Adrenal gland (tissue), 9 donors: ENCODE measurements at regions not wholly inside any gene's neighbourhood (a gene's known extent, or its start where the extent isn't known, plus 50 kb on each side); places are given as distances from the start of the nearest gene placed in this dataset.

ENCODE experiments used
- DNase-seq, 7 donors: peaks; one replicate each; pipeline ENCODE4 v3.0.0-alpha.2; 2019 to 2020
- H3K27ac ChIP-seq, 5 donors: fragments of 200-600 bp; sonication (generic) in 4 of 5; 1 replicate in 3 of 5; 2 replicates in 2 of 5; pipeline versions ENCODE4 v1.5.1 to v1.8.0; 2016 to 2020; ENCODE audit warnings: mild to moderate bottlenecking in 1 of 5
- H3K27me3 ChIP-seq: fragments of 200-600 bp; 2 replicates; pipeline ENCODE4 v1.8.0; 2021
- H3K36me3 ChIP-seq, 2 donors: fragments of 200-600 bp; replicated peaks in 1 of 2; 1 replicate in 1 of 2; 2 replicates in 1 of 2; pipeline versions ENCODE4 v1.5.1 to v1.8.0; 2018 to 2022
- H3K4me1 ChIP-seq, 2 donors: fragments of 200-600 bp; replicated peaks in 1 of 2; 1 replicate in 1 of 2; 2 replicates in 1 of 2; pipeline versions ENCODE4 v1.5.1 to v1.8.0; 2018 to 2021
- H3K4me3 ChIP-seq, 4 donors: fragments of 200-600 bp; sonication (generic) in 3 of 4; one replicate each; pipeline ENCODE4 v1.5.1; 2016 to 2018
- H3K9me3 ChIP-seq, 3 donors: fragments of 200-600 bp; sonication (generic) in 1 of 3; replicated peaks in 1 of 3; 1 replicate in 2 of 3; 2 replicates in 1 of 3; pipeline versions ENCODE4 v1.5.1 to v1.8.0; 2016 to 2021
- CTCF ChIP-seq, 6 experiments: fragments of 450-650 bp in 4 of 6; fragments of 200-600 bp in 2 of 6; sonication (generic) in 1 of 6; IDR thresholded peaks; 1 replicate in 5 of 6; 2 replicates in 1 of 6; pipeline versions ENCODE4 v1.5.1 to v1.8.0; 2016 to 2021; ENCODE audit warnings: antibody characterized with exemption in 6 of 6, mild to moderate bottlenecking in 2 of 6, moderate library complexity in 1 of 6
- POLR2A ChIP-seq, 2 donors: fragments of 450-650 bp; IDR thresholded peaks; one replicate each; pipeline ENCODE4 v1.6.1; 2017; ENCODE audit warnings: antibody characterized with exemption in 2 of 2, mild to moderate bottlenecking in 2 of 2, moderate library complexity in 1 of 2
- WGBS, 4 donors: extraction: QIAGEN DNeasy Blood & Tissue Kit in 2 of 4; methylation state at CpG; one replicate each; pipeline versions ENCODE4 v1.1.5 to v1.1.7; 2013 to 2017; 5-methylcytosine and 5-hydroxymethylcytosine counted together
- intact Hi-C, 2 donors: fragments of 100-400 bp; cut with DNase I; formaldehyde crosslinking; loops; one replicate each; pipeline versions ENCODE4 v1.14.1 to v1.15.0; 2022 to 2023
- donor health status: healthy with polysubstance abuse.
- donor health status: Bipolar disorder and iron deficiency.
- donor health status: DM: yes; HTN: yes; CAD: no.
- donor health status: DM: no; HTN: no; CAD: no.
- donor health status: DM: no; HTN: no; CAD: no.

- Histone ChIP-seq H3K27me3 (peaks cover 20% of the 10 kb centered on the region), H3K4me3 (no peak overlapping the region), H3K36me3 (no peaks in the 10 kb centered on the region), H3K9me3 (no peaks in the 10 kb centered on the region), H3K27ac (no peak overlapping the region), H3K4me1 (no peaks in the 10 kb centered on the region)
- TF ChIP-seq POLR2A (IDR thresholded peaks at IDR 0.05) (no peak), CTCF (IDR thresholded peaks at IDR 0.05) (no peak)
- intact Hi-C loops: no loop called here
- no peak for DNase-seq
- 78 to 84% (median 79%) methylated on average over 8 of the region's 8 CpGs for WGBS, 4 donors
Measured at GRCh38 chr16:73608911-73609310, 561.0 kb upstream of the ZFHX3 start.

- intact Hi-C loops: no loop called here
- no peaks in the 10 kb centered on the region for H3K36me3 ChIP-seq
- 83 to 91% (median 88%) methylated on average over 5 of the region's 5 CpGs for WGBS, 4 donors
Measured at GRCh38 chr16:73605309-73605708, 557.4 kb upstream of the ZFHX3 start.

GRCh38 chr16:73601911-73602310, 554.0 kb upstream of the ZFHX3 start:
- H3K9me3 ChIP-seq: no peaks in the 10 kb centered on the region
- DNase-seq: no peak
- no peaks in the 10 kb centered on the region for H3K27me3 ChIP-seq
- intact Hi-C loops: no loop called here
- no peaks in the 10 kb centered on the region for H3K4me1 ChIP-seq
- no peaks in the 10 kb centered on the region for H3K36me3 ChIP-seq
- TF ChIP-seq POLR2A (IDR thresholded peaks at IDR 0.05): no peak
- TF ChIP-seq CTCF (IDR thresholded peaks at IDR 0.05): no peak
- WGBS, 4 donors: 67 to 81% (median 76%) methylated on average over 3 of the region's 3 CpGs
- H3K27ac ChIP-seq: no peak overlapping the region
- no peak overlapping the region for H3K4me3 ChIP-seq

More at GRCh38 chr16:73605309-73605708, 557.4 kb upstream of the ZFHX3 start:
- Histone ChIP-seq H3K4me3 (no peak overlapping the region), H3K4me1 (no peaks in the 10 kb centered on the region), H3K27ac (no peak overlapping the region), H3K9me3 (no peaks in the 10 kb centered on the region), H3K27me3 (no peaks in the 10 kb centered on the region)
- no peak for TF ChIP-seq CTCF (IDR thresholded peaks at IDR 0.05)
- TF ChIP-seq POLR2A (IDR thresholded peaks at IDR 0.05): no peak
- no peak for DNase-seq

- H3K4me3 ChIP-seq: no peak overlapping the region
- no peaks in the 10 kb centered on the region for H3K27me3 ChIP-seq
- intact Hi-C loops: no loop called here
- no peaks in the 10 kb centered on the region for H3K36me3 ChIP-seq
- H3K9me3 ChIP-seq: no peaks in the 10 kb centered on the region
- H3K27ac ChIP-seq: no peak overlapping the region
- 56 to 68% (median 61%) methylated on average over 2 of the region's 2 CpGs for WGBS, 4 donors
- no peaks in the 10 kb centered on the region for H3K4me1 ChIP-seq
- TF ChIP-seq POLR2A (IDR thresholded peaks at IDR 0.05): no peak
- TF ChIP-seq CTCF (IDR thresholded peaks at IDR 0.05): no peak
- no peak for DNase-seq
Measured at GRCh38 chr16:73599870-73600269, 551.9 kb upstream of the ZFHX3 start.
